Tibial nerve (tissue), 4 donors: ENCODE measurements at regions not wholly inside any gene's neighbourhood (a gene's known extent, or its start where the extent isn't known, plus 50 kb on each side); places are given as distances from the start of the nearest gene placed in this dataset.

Experiments used
- EP300 ChIP-seq, 2 donors: sonication (generic); formaldehyde crosslinking; IDR thresholded peaks; one replicate each; pipeline ENCODE4 v1.6.1; 2017; ENCODE audit warnings: antibody characterized with exemption in 2 of 2, mild to moderate bottlenecking in 1 of 2
- POLR2A ChIP-seq, 2 donors: fragments of 450-650 bp; IDR thresholded peaks; one replicate each; pipeline ENCODE4 v1.6.1; 2017; ENCODE audit warnings: antibody characterized with exemption in 2 of 2, mild to moderate bottlenecking in 2 of 2, moderate library complexity in 2 of 2
- TF ChIP-seq, protein P1 (sequence below), 5 experiments: fragments of 200-600 bp in 3 of 5; fragments of 450-650 bp in 2 of 5; sonication (generic) in 3 of 5; IDR thresholded peaks; one replicate each; pipeline ENCODE4 v1.5.1; 2016 to 2019; ENCODE audit warnings: antibody characterized with exemption in 5 of 5, mild to moderate bottlenecking in 3 of 5, moderate library complexity in 2 of 5

DNA sequence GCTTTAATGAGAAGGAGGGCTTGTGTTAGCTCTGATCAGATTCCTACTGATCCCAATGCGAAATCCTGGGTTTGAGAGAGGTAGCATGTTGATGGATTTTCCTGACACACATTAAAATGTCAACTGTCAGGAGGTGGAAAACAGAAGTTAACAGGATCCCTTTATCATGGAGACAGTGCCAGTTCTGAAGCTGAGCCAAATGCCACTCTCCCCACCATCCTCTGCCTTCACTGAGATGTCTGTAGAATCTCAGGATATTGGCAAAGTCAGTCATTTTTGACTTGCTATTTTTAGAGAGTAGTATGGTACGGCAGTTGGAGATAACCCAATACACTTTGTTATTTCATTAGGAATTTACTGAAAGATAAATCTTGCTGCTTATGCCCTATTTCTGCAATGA is 1816.2 kb upstream of the FLRT2 start:
- TF ChIP-seq, protein P1, sequence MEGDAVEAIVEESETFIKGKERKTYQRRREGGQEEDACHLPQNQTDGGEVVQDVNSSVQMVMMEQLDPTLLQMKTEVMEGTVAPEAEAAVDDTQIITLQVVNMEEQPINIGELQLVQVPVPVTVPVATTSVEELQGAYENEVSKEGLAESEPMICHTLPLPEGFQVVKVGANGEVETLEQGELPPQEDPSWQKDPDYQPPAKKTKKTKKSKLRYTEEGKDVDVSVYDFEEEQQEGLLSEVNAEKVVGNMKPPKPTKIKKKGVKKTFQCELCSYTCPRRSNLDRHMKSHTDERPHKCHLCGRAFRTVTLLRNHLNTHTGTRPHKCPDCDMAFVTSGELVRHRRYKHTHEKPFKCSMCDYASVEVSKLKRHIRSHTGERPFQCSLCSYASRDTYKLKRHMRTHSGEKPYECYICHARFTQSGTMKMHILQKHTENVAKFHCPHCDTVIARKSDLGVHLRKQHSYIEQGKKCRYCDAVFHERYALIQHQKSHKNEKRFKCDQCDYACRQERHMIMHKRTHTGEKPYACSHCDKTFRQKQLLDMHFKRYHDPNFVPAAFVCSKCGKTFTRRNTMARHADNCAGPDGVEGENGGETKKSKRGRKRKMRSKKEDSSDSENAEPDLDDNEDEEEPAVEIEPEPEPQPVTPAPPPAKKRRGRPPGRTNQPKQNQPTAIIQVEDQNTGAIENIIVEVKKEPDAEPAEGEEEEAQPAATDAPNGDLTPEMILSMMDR (IDR thresholded peaks at IDR 0.05): no peak
- TF ChIP-seq POLR2A (IDR thresholded peaks at IDR 0.05) (no peak), EP300 (IDR thresholded peaks at IDR 0.05) (no peak)
